ENCODE measurements at regions not wholly inside any gene's neighbourhood (a gene's known extent, or its start where the extent isn't known, plus 50 kb on each side); places are given as distances from the start of the nearest gene placed in this dataset.

- Histone ChIP-seq H3K4me1 (ENCODE audit: control insufficient read depth, extremely low read depth, insufficient read depth, low read length) (peaks cover 18% of the 10 kb centered on the region), H3K4me3 (ENCODE audit: control insufficient read depth in 2 of 3, extremely low read depth in 1 of 3, insufficient read depth in 2 of 3, low read depth in 1 of 3, low read length in 3 of 3) (no peak overlapping the region), H3K9ac (ENCODE audit: control insufficient read depth, extremely low read depth, insufficient read depth, low read length) (no peak overlapping the region), H2AFZ (ENCODE audit: control insufficient read depth, low read length) (no peak overlapping the region), H3K36me3 (ENCODE audit: control insufficient read depth in 2 of 2, extremely low read depth in 1 of 2, insufficient read depth in 2 of 2, low read length in 2 of 2) (no peaks in the 10 kb centered on the region), H3K9me1 (ENCODE audit: control insufficient read depth, extremely low read depth, insufficient read depth, low read length) (no peaks in the 10 kb centered on the region), H3K79me2 (ENCODE audit: control insufficient read depth, insufficient read depth, low read length) (no peaks in the 10 kb centered on the region), H4K20me1 (ENCODE audit: control insufficient read depth, extremely low read depth, insufficient read depth, low read length) (no peaks in the 10 kb centered on the region), H3K9me3 (ENCODE audit: control insufficient read depth, low read depth, low read length) (no peaks in the 10 kb centered on the region), H3K27ac (ENCODE audit: control insufficient read depth, insufficient read depth, low read length) (no peak overlapping the region), H3K4me2 (ENCODE audit: control insufficient read depth, extremely low read depth, insufficient read depth, low read depth, low read length) (no peak overlapping the region), H3K27me3 (ENCODE audit: control insufficient read depth, extremely low read depth, insufficient read depth, low read length) (no peaks in the 10 kb centered on the region)
- no peak for TF ChIP-seq EZH2 (IDR thresholded peaks at IDR 0.05; ENCODE audit: low read length)
- no peak for TF ChIP-seq CTCF (optimal IDR thresholded peaks at IDR 0.05 in 1 of 3, IDR thresholded peaks at IDR 0.05 in 1 of 3, conservative IDR thresholded peaks at IDR 0.05 in 1 of 3; ENCODE audit: extremely low read depth in 1 of 3, insufficient read depth in 2 of 3, low read length in 3 of 3)
- no peak for FAIRE-seq
- no peak for DNase-seq (ENCODE audit: low read depth, low spot score)
- dilution Hi-C loops (cut with MboI; ENCODE audit: extremely low pct_ligation_motif_present, low sequenced_read_pairs) = no loop called here
Measured at GRCh38 chr10:31622978-31623377, 304.0 kb downstream of the ZEB1 start.

GRCh38 chr10:31621733-31622132 lies 302.7 kb downstream of the ZEB1 start:
- Histone ChIP-seq H3K9me3 (ENCODE audit: control insufficient read depth, low read depth, low read length) (no peaks in the 10 kb centered on the region), H3K9me1 (ENCODE audit: control insufficient read depth, extremely low read depth, insufficient read depth, low read length) (no peaks in the 10 kb centered on the region), H3K79me2 (ENCODE audit: control insufficient read depth, insufficient read depth, low read length) (no peaks in the 10 kb centered on the region), H3K9ac (ENCODE audit: control insufficient read depth, extremely low read depth, insufficient read depth, low read length) (no peak overlapping the region), H3K4me1 (ENCODE audit: control insufficient read depth, extremely low read depth, insufficient read depth, low read length) (peaks cover 18% of the 10 kb centered on the region), H3K27me3 (ENCODE audit: control insufficient read depth, extremely low read depth, insufficient read depth, low read length) (no peaks in the 10 kb centered on the region), H4K20me1 (ENCODE audit: control insufficient read depth, extremely low read depth, insufficient read depth, low read length) (no peaks in the 10 kb centered on the region), H2AFZ (ENCODE audit: control insufficient read depth, low read length) (no peak overlapping the region), H3K4me2 (ENCODE audit: control insufficient read depth, extremely low read depth, insufficient read depth, low read depth, low read length) (no peak overlapping the region), H3K36me3 (ENCODE audit: control insufficient read depth in 2 of 2, extremely low read depth in 1 of 2, insufficient read depth in 2 of 2, low read length in 2 of 2) (no peaks in the 10 kb centered on the region), H3K4me3 (ENCODE audit: control insufficient read depth in 2 of 3, extremely low read depth in 1 of 3, insufficient read depth in 2 of 3, low read depth in 1 of 3, low read length in 3 of 3) (no peak overlapping the region), H3K27ac (ENCODE audit: control insufficient read depth, insufficient read depth, low read length) (no peak overlapping the region)
- DNase-seq (ENCODE audit: low read depth, low spot score) (no peak), FAIRE-seq (no peak)
- dilution Hi-C loops (cut with MboI; ENCODE audit: extremely low pct_ligation_motif_present, low sequenced_read_pairs) = no loop called here
- TF ChIP-seq EZH2 (IDR thresholded peaks at IDR 0.05; ENCODE audit: low read length) (no peak), CTCF (optimal IDR thresholded peaks at IDR 0.05 in 1 of 3, IDR thresholded peaks at IDR 0.05 in 1 of 3, conservative IDR thresholded peaks at IDR 0.05 in 1 of 3; ENCODE audit: extremely low read depth in 1 of 3, insufficient read depth in 2 of 3, low read length in 3 of 3) (no peak)
